VCaP (cell line): ENCODE measurements at regions not wholly inside any gene's neighbourhood (a gene's known extent, or its start where the extent isn't known, plus 50 kb on each side); places are given as distances from the start of the nearest gene placed in this dataset.

Experiments used
- H3K27ac ChIP-seq: fragments of 450-650 bp; 2 replicates; pipeline ENCODE4 v1.5.1; 2017
- TF ChIP-seq, protein P1 (sequence below): fragments of 450-650 bp; conservative IDR thresholded peaks from 2 replicates; pipeline ENCODE4 v1.5.1; 2017; ENCODE audit warnings: mild to moderate bottlenecking, moderate library complexity

DNA sequence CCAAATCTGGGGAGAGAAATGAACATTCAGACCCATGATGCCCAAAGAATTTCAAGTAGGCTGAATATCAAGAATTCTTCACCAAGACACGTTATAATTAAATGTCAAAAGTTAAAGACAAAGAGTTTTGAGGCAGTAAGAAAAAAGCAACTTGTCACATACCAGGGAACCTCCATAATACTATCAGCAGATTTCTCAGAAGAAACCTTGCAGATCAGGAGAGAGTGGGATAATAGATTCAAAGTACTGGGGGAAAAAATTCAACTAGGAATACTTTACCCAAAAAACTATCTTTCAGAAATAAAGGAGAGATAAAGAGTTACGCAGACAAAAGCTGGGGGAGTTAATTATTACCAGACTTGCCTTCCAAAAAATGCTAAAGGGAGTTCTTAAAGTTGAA, 516.0 kb downstream of the CETN3 start:
- TF ChIP-seq, protein P1, sequence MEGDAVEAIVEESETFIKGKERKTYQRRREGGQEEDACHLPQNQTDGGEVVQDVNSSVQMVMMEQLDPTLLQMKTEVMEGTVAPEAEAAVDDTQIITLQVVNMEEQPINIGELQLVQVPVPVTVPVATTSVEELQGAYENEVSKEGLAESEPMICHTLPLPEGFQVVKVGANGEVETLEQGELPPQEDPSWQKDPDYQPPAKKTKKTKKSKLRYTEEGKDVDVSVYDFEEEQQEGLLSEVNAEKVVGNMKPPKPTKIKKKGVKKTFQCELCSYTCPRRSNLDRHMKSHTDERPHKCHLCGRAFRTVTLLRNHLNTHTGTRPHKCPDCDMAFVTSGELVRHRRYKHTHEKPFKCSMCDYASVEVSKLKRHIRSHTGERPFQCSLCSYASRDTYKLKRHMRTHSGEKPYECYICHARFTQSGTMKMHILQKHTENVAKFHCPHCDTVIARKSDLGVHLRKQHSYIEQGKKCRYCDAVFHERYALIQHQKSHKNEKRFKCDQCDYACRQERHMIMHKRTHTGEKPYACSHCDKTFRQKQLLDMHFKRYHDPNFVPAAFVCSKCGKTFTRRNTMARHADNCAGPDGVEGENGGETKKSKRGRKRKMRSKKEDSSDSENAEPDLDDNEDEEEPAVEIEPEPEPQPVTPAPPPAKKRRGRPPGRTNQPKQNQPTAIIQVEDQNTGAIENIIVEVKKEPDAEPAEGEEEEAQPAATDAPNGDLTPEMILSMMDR, result no peak
- H3K27ac ChIP-seq, result no peak overlapping the region

GRCh38 chr5:89885670-89886069, 523.9 kb downstream of the CETN3 start:
- no peak overlapping the region for H3K27ac ChIP-seq
- TF ChIP-seq, protein P1, result no peak

GRCh38 chr5:89883967-89884366, 525.6 kb downstream of the CETN3 start:
- TF ChIP-seq, protein P1, result no peak
- H3K27ac ChIP-seq, result no peak overlapping the region

DNA sequence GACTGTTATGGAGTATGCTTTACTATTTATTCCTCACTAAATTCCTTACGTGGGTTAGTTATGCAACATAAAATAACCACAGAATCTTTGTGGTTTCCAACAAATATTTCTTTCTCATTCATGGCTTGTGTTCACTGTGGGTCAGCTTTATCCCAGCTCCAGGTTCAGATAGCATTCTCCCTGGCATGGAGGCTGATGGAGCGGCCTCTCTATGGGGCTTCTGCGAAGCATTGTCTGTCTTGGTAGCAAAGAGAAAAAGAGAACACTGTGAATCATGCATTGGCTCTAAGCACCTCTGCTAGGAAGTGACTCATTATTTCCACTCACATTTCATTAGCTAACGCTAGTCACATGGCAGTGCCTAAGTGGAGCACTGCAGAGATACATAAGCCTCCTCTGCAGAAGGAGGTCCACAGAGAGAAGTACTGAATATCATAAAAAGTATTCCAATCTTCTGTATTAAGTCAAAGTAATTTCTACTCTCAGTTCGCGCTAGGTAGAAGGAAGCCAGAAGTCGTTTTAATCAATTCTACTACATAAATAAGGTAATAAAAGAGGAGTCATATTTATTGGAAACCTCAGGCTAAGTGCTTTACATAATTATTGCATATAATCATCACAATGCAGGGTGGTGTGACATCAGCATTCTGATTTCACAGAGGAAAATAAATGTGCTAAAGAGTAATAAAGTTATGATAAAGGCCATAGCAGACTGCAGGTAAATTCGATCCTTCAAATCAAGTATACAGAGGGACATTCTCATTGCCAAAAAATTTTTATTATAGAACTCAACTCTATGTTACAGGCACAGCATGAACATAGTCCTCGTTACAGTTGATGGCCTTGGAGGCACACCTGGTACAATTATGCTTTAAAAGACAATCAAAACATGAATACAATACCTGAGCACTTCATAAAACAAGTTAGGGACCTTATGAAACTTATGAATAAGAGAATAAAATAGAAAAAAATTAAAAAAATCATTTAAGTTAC, 531.1 kb downstream of the CETN3 start:
- TF ChIP-seq, protein P1, result no peak
- H3K27ac ChIP-seq, result no peak overlapping the region

DNA sequence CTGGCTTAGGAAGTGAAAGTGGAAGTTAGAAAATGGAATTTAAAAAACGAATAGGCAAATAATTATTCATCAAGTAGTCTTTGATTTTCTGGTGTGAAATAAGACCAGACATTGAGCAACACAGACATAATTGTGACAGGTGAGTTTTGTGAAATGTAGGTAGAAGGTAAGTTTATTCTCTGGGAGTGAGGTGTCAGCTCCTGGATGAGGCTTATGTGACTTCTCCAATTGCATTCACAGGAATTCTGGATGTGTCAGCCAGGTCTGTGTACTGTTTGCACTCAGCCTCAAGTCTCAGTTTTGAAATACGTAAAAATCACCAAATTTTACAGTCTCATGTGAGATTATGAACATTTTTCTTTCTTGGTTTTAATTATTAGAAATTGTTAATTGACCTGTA, 537.6 kb downstream of the CETN3 start:
- TF ChIP-seq, protein P1, result no peak
- no peak overlapping the region for H3K27ac ChIP-seq

DNA sequence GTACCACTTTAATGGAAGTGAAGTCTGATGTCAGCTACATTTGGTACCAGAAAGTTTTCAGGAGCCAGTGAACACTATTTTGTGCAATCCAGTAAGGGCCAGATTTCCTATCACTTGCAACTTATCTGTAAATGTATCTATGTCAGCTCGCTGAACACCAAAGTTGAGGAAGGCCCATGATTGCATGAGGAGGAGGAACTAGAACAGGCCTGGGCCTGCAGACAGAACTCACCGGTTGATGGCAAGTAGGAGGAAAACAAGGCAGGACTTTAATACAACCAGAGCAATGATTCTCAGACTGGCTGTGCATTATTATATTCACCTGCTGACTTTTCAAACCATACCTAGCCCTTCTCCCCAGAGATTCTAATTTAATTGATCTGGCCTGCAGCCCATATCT, 540.2 kb downstream of the CETN3 start:
- TF ChIP-seq, protein P1, result no peak
- H3K27ac ChIP-seq, result no peak overlapping the region

GRCh38 chr5:89866410-89866809, 543.1 kb downstream of the CETN3 start:
- H3K27ac ChIP-seq, result no peak overlapping the region
- TF ChIP-seq, protein P1, result no peak
